ENCODE measurements at regions not wholly inside any gene's neighbourhood (a gene's known extent, or its start where the extent isn't known, plus 50 kb on each side); places are given as distances from the start of the nearest gene placed in this dataset.

GRCh38 chr18:60987963-60988362, 345.3 kb upstream of the CDH20 start:
- TF ChIP-seq CTCF (IDR thresholded peaks at IDR 0.05; ENCODE audit: low read length) (no peak), EZH2 (IDR thresholded peaks at IDR 0.05; ENCODE audit: borderline replicate concordance, low read length) (no peak)

Data from OCI-LY1 (cell line).